HFFc6 (cell line): ENCODE measurements at regions not wholly inside any gene's neighbourhood (a gene's known extent, or its start where the extent isn't known, plus 50 kb on each side); places are given as distances from the start of the nearest gene placed in this dataset.

ENCODE experiments used
- DNase-seq: peaks from one replicate; pipeline ENCODE4 v3.0.0-alpha.2; 2018
- H3K27ac Mint-ChIP-seq: 2 replicates; pipeline ENCODE4 v1.8.0; 2020; ENCODE audit warnings: mild to moderate bottlenecking, mixed read lengths
- H3K27me3 Mint-ChIP-seq: 2 replicates; pipeline ENCODE4 v1.8.0; 2021; ENCODE audit warnings: mild to moderate bottlenecking, moderate library complexity, mixed read lengths; ENCODE audit not compliant: insufficient read depth
- H3K36me3 Mint-ChIP-seq: 2 replicates; pipeline ENCODE4 v1.8.0; 2021; ENCODE audit warnings: low read depth, mixed read lengths
- H3K4me1 Mint-ChIP-seq: 2 replicates; pipeline ENCODE4 v1.8.0; 2020; ENCODE audit warnings: low read depth, mixed read lengths
- H3K4me3 Mint-ChIP-seq: 2 replicates; pipeline ENCODE4 v1.8.0; 2020; ENCODE audit warnings: mild to moderate bottlenecking, moderate library complexity, mixed read lengths
- H3K9me3 Mint-ChIP-seq: 2 replicates; pipeline ENCODE4 v1.8.0; 2020; ENCODE audit warnings: mild to moderate bottlenecking, mixed read lengths
- CTCF ChIP-seq: fragments of 200-600 bp; sonication (generic); IDR thresholded peaks from 2 replicates; pipeline ENCODE4 v1.5.0; 2021; ENCODE audit warnings: antibody characterized with exemption, mild to moderate bottlenecking

GRCh38 chr13:97716746-97717145 is 236.7 kb upstream of the IPO5 start:
- H3K4me3 Mint-ChIP-seq: no peak overlapping the region
- H3K27me3 Mint-ChIP-seq: no peaks in the 10 kb centered on the region
- no peak for DNase-seq
- no peak for TF ChIP-seq CTCF
- H3K27ac Mint-ChIP-seq: no peak overlapping the region
- H3K9me3 Mint-ChIP-seq: no peaks in the 10 kb centered on the region
- no peaks in the 10 kb centered on the region for H3K4me1 Mint-ChIP-seq
- H3K36me3 Mint-ChIP-seq: no peaks in the 10 kb centered on the region

- no peaks in the 10 kb centered on the region for H3K9me3 Mint-ChIP-seq
- no peaks in the 10 kb centered on the region for H3K4me1 Mint-ChIP-seq
- no peak for TF ChIP-seq CTCF
- no peak for DNase-seq
- H3K4me3 Mint-ChIP-seq: no peak overlapping the region
- H3K36me3 Mint-ChIP-seq: no peaks in the 10 kb centered on the region
- no peaks in the 10 kb centered on the region for H3K27me3 Mint-ChIP-seq
- no peak overlapping the region for H3K27ac Mint-ChIP-seq
Observed at GRCh38 chr13:97719736-97720135, 233.7 kb upstream of the IPO5 start.

DNA sequence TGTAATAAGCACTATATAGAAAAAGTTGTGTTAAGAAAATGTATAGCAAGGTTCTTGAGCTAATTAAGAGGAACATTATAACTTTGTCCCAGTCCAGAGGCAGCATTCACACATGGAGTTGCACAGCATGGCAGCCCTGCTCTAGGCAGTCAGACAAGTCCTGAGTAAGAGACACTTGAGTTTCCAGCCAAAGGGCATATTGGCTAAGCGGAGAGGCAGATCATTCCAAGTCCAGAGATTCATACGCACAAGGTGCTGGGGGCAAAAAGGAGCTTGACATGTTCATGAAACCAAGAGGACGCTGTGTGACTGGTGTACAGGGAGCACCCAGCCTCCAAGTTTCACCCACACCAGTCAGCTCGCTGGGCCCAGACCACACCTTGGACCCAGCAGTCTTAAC is 232.6 kb upstream of the IPO5 start:
- no peak for DNase-seq
- no peak overlapping the region for H3K4me3 Mint-ChIP-seq
- H3K36me3 Mint-ChIP-seq: no peaks in the 10 kb centered on the region
- no peak for TF ChIP-seq CTCF
- no peak overlapping the region for H3K27ac Mint-ChIP-seq
- no peaks in the 10 kb centered on the region for H3K27me3 Mint-ChIP-seq
- no peaks in the 10 kb centered on the region for H3K9me3 Mint-ChIP-seq
- H3K4me1 Mint-ChIP-seq: no peaks in the 10 kb centered on the region

DNA sequence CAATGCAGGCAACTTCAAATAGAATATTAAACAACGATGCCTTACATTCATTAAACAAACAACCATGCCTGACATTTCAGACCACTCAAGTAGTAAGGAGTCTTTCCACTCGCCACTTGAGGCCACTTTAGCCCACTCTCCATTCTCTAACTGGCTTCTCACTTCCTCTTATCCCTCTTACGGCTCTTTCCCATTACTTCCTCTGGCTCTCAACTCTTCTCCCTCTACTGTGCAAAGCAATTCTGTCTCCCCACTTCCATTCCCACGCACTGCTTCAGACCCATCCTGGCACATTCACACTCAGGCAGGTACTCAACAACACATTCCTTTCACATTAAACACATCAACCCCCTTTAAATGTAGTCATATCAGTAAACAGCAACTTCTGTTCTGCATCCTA is 229.8 kb upstream of the IPO5 start:
- Mint-ChIP-seq H3K4me3 (no peak overlapping the region), H3K27me3 (peaks cover 4% of the 10 kb centered on the region), H3K9me3 (no peaks in the 10 kb centered on the region), H3K36me3 (no peaks in the 10 kb centered on the region), H3K4me1 (no peaks in the 10 kb centered on the region), H3K27ac (no peak overlapping the region)
- TF ChIP-seq CTCF: no peak
- no peak for DNase-seq

DNA sequence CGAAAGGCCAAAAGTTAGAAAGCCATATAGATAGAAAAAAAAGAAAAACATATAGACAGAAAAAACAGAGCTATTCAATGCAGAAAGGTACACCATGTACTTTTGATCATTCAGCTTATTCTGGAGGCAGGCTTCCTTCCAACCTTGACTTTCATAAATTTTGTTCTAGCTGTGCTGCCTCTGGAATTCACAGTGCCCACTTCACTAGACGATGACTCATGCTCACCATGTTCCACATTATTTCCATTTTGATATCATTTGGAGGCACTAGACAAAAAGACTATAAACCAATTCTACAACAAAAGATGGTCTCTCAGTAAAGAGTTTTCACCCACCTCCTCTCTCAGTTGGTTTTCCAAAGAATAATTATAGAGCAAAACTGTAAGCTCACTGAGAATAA is 229.0 kb upstream of the IPO5 start:
- TF ChIP-seq CTCF: no peak
- Mint-ChIP-seq H3K9me3 (no peaks in the 10 kb centered on the region), H3K27me3 (peaks cover 4% of the 10 kb centered on the region), H3K27ac (no peak overlapping the region), H3K36me3 (no peaks in the 10 kb centered on the region), H3K4me1 (no peaks in the 10 kb centered on the region), H3K4me3 (no peak overlapping the region)
- DNase-seq: no peak

DNA sequence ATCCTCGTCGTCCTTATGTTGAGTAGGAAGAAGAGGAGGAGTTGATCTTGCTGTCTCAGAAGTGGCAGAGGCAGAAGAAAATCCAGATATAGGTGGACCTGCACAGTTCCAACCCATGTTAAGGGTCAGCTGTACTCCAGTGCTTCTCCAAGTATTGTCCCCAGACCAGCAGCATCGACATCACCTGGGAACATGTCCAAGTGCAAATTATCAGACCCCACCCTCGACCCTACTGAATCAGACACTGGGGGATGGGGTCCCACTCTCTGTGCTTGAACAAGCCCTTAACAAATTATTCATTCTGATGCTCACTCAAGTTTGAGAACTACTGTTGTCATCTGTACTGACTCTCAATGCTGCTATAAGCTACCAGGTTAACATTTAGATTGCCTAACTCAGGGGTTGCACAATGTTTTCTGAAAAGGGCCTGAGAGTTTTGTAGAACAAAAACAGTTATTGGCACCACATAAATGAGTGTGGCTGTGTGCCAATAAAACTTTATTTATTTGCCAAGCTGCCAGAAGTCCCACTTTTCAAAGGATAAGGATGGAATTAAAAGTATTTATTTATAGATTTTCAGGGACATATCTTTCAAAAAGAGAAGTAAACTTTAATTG is 226.7 kb upstream of the IPO5 start:
- Mint-ChIP-seq H3K27me3 (peaks cover 4% of the 10 kb centered on the region), H3K9me3 (no peaks in the 10 kb centered on the region), H3K27ac (no peak overlapping the region), H3K4me1 (no peaks in the 10 kb centered on the region), H3K4me3 (no peak overlapping the region), H3K36me3 (no peaks in the 10 kb centered on the region)
- TF ChIP-seq CTCF: no peak
- no peak for DNase-seq
